GM12878 (cell line): ENCODE measurements at regions not wholly inside any gene's neighbourhood (a gene's known extent, or its start where the extent isn't known, plus 50 kb on each side); places are given as distances from the start of the nearest gene placed in this dataset.

Source experiments
- ATAC-seq: fragments of 200-7000 bp; cut with Tn5 transposase; 3 replicates; pipeline ENCODE4 v1.9.1; 2020; ENCODE audit warnings: mild to moderate bottlenecking, moderate library complexity
- BruUV-seq: library from RNA; stranded (reverse); fragments of 400-500 nt; replicated peaks from 2 replicates; lab custom pipeline; 2021; lab: Mats Ljungman, UMichigan
- CTCF ChIA-PET: fragments of 300-600 bp; sonication (Branson Sonifier 250); formaldehyde crosslinking; extraction: SDS; loops from one replicate; lab custom pipeline; 2021; ENCODE audit warnings: inconsistent platforms; lab: Yijun Ruan, JAX
- POLR2A ChIA-PET: fragments of 350-600 bp; formaldehyde crosslinking; extraction: SDS; loops from one replicate; lab custom pipeline; 2021; ENCODE audit warnings: inconsistent platforms; lab: Charles Lee
- RAD21 ChIA-PET: fragments of 300-600 bp; sonication (Branson Sonifier 250); formaldehyde crosslinking; loops from one replicate; lab custom pipeline; 2023; ENCODE audit warnings: antibody characterized with exemption; ENCODE audit not compliant: unreplicated experiment; lab: Charles Lee
- SMC1A ChIA-PET: fragments of 300-600 bp; sonication (Branson Sonifier 250); formaldehyde crosslinking; loops from one replicate; lab custom pipeline; 2023; ENCODE audit not compliant: unreplicated experiment, uncharacterized antibody; lab: Charles Lee
- DNase-seq: peaks from one replicate; pipeline ENCODE4 v3.0.0-alpha.2; 2011; ENCODE audit warnings: low read depth, low spot score
- FAIRE-seq: peaks from 3 replicates; lab custom pipeline; 2011; peaks lifted over from hg19 to GRCh38; lab: Jason Lieb, UNC
- H2AFZ ChIP-seq: 2 replicates; pipeline ENCODE4 v1.6.0; 2011; ENCODE audit warnings: low read depth, low read length, control low read depth; ENCODE audit not compliant: control insufficient read depth
- H3K27ac ChIP-seq: 2 replicates; pipeline ENCODE4 v1.5.1; 2011; ENCODE audit warnings: control low read depth; ENCODE audit not compliant: control insufficient read depth, insufficient read depth
- H3K27me3 ChIP-seq, 2 experiments: replicated peaks in 1 of 2; 2 replicates each; pipeline versions ENCODE4 v1.6.0 to v1.6.1; 2011; ENCODE audit warnings: low read length in 1 of 2; ENCODE audit not compliant: control insufficient read depth in 2 of 2, insufficient read depth in 2 of 2
- H3K36me3 ChIP-seq, 2 experiments: 2 replicates each; pipeline ENCODE4 v1.5.1; 2011; ENCODE audit warnings: low read length in 1 of 2; ENCODE audit not compliant: control insufficient read depth in 2 of 2, insufficient read depth in 2 of 2
- H3K4me1 ChIP-seq: 2 replicates; pipeline ENCODE4 v1.6.1; 2011; ENCODE audit warnings: mild to moderate bottlenecking, low read length, moderate library complexity, mixed read lengths; ENCODE audit not compliant: control insufficient read depth, insufficient read depth
- H3K4me2 ChIP-seq: 2 replicates; pipeline ENCODE4 v1.6.0; 2011; ENCODE audit warnings: control low read depth; ENCODE audit not compliant: control insufficient read depth, insufficient read depth
- H3K4me3 ChIP-seq: fragments of 200-600 bp; sonication (generic); 2 replicates; pipeline ENCODE4 v1.5.1; 2016
- H3K79me2 ChIP-seq: 2 replicates; pipeline ENCODE4 v1.6.0; 2011; ENCODE audit warnings: low read length; ENCODE audit not compliant: control insufficient read depth, insufficient read depth
- H3K9ac ChIP-seq: 2 replicates; pipeline ENCODE4 v1.8.0; 2011; ENCODE audit warnings: low read length, control low read depth, mixed read lengths; ENCODE audit not compliant: control insufficient read depth, insufficient read depth
- H3K9me3 ChIP-seq: replicated peaks from 3 replicates; pipeline ENCODE4 v1.5.1; 2011; ENCODE audit warnings: mild to moderate bottlenecking, low read length; ENCODE audit not compliant: control insufficient read depth, insufficient read depth
- H4K20me1 ChIP-seq: 2 replicates; pipeline ENCODE4 v1.6.0; 2011; ENCODE audit not compliant: control insufficient read depth, insufficient read depth
- ATF7 ChIP-seq: fragments of 450-650 bp; IDR thresholded peaks from 2 replicates; pipeline ENCODE4 v1.6.1; 2016; ENCODE audit warnings: low read depth, mild to moderate bottlenecking
- BHLHE40 ChIP-seq, 2 experiments: fragments of 450-650 bp in 1 of 2; IDR thresholded peaks; 2 replicates each; pipeline ENCODE4 v1.6.1; 2011 to 2017; ENCODE audit warnings: low read depth in 2 of 2, borderline replicate concordance in 1 of 2, improper control_type of control experiment in 1 of 2, low read length in 1 of 2, mild to moderate bottlenecking in 1 of 2
- CBX3 ChIP-seq: fragments of 200-600 bp; sonication (generic); IDR thresholded peaks from 2 replicates; pipeline ENCODE4 v1.6.1; 2016; ENCODE audit warnings: low read depth, borderline replicate concordance
- DPF2 ChIP-seq: fragments of 450-650 bp; IDR thresholded peaks from 2 replicates; pipeline ENCODE4 v1.6.1; 2017; ENCODE audit warnings: mild to moderate bottlenecking
- ETV6 ChIP-seq, 2 experiments: fragments of 450-650 bp in 1 of 2; IDR thresholded peaks in 1 of 2; conservative IDR thresholded peaks in 1 of 2; 2 replicates each; pipeline ENCODE4 v1.6.1; 2014; ENCODE audit warnings: antibody characterized with exemption in 1 of 2, borderline replicate concordance in 1 of 2, low read depth in 1 of 2, mild to moderate bottlenecking in 1 of 2, moderate library complexity in 1 of 2
- IKZF1 ChIP-seq: fragments of 450-650 bp; conservative IDR thresholded peaks from 2 replicates; pipeline ENCODE4 v1.6.1; 2017; ENCODE audit warnings: antibody characterized with exemption, mild to moderate bottlenecking
- KLF5 ChIP-seq: fragments of 450-650 bp; IDR thresholded peaks from 2 replicates; pipeline ENCODE4 v1.6.1; 2014; ENCODE audit warnings: mild to moderate bottlenecking; ENCODE audit not compliant: partially characterized antibody
- NFYB ChIP-seq: IDR thresholded peaks from 2 replicates; pipeline ENCODE4 v1.6.1; 2011; ENCODE audit warnings: low read depth, mild to moderate bottlenecking, low read length, improper control_type of control experiment, moderate library complexity; ENCODE audit not compliant: insufficient read depth
- PBX3 ChIP-seq: IDR thresholded peaks from 2 replicates; pipeline ENCODE4 v1.6.1; 2011; ENCODE audit warnings: mild to moderate bottlenecking, low read depth, low read length, moderate library complexity; ENCODE audit not compliant: insufficient replicate concordance
- PKNOX1 ChIP-seq: fragments of 450-650 bp; IDR thresholded peaks from 2 replicates; pipeline ENCODE4 v1.6.1; 2016; ENCODE audit warnings: mild to moderate bottlenecking
- USF2 ChIP-seq: IDR thresholded peaks from 2 replicates; pipeline ENCODE4 v1.6.1; 2011; ENCODE audit warnings: low read depth, low read length, improper control_type of control experiment, borderline replicate concordance
- ZNF207 ChIP-seq: fragments of 450-650 bp; IDR thresholded peaks from 2 replicates; pipeline ENCODE4 v1.6.1; 2014; ENCODE audit warnings: antibody characterized with exemption, mild to moderate bottlenecking, borderline replicate concordance
- ZNF274 ChIP-seq: IDR thresholded peaks from one replicate; pipeline ENCODE4 v1.8.0; 2011; ENCODE audit not compliant: insufficient read length, insufficient read depth
- ZNF384 ChIP-seq: IDR thresholded peaks from 2 replicates; pipeline ENCODE4 v1.6.1; 2012; ENCODE audit warnings: low read depth, mild to moderate bottlenecking, low read length, improper control_type of control experiment, borderline replicate concordance
- in situ Hi-C: fragments of 300-500 bp; cut with MboI; formaldehyde crosslinking; loops from 9 replicates; pipeline ENCODE4 v1.14.3; 2018; ENCODE audit warnings: mixed read lengths
- intact Hi-C: fragments of 100-400 bp; cut with micrococcal nuclease; formaldehyde crosslinking; loops from one replicate; pipeline ENCODE4 v1.14.2; 2022; ENCODE audit not compliant: unreplicated experiment

- no peaks in the 10 kb centered on the region for H4K20me1 ChIP-seq
- no peak overlapping the region for H3K4me2 ChIP-seq
- TF ChIP-seq ZNF207 (no peak), KLF5 (no peak)
- no peak overlapping the region for H3K4me3 ChIP-seq
- no peak overlapping the region for H2AFZ ChIP-seq
- DNase-seq = no peak
- CTCF ChIA-PET = no interaction called here
- SMC1A ChIA-PET = no interaction called here
- intact Hi-C loops = no loop called here
- BruUV-seq = no TSS peak
- H3K27me3 ChIP-seq = no peaks in the 10 kb centered on the region
- no peaks in the 10 kb centered on the region for H3K36me3 ChIP-seq
- RAD21 ChIA-PET = no interaction called here
- ATAC-seq = no peak
- FAIRE-seq = no peak
- no peaks in the 10 kb centered on the region for H3K9me3 ChIP-seq
- H3K27ac ChIP-seq = no peak overlapping the region
- H3K4me1 ChIP-seq = no peaks in the 10 kb centered on the region
- in situ Hi-C loops = no loop called here
- POLR2A ChIA-PET = no interaction called here
- no peaks in the 10 kb centered on the region for H3K79me2 ChIP-seq
- H3K9ac ChIP-seq = no peak overlapping the region
Observed at GRCh38 chr13:50425772-50426171, 410.5 kb downstream of the KCNRG start.

GRCh38 chr13:50426927-50427326, 411.7 kb downstream of the KCNRG start:
- ChIA-PET POLR2A (no interaction called here), CTCF (no interaction called here), RAD21 (no interaction called here), SMC1A (interaction anchor here (0.5 kb wide), 1 partner anchor 418 kb away, joined by 3 read pairs; no protein-coding TSS in a partner anchor)
- Histone ChIP-seq H3K4me1 (no peaks in the 10 kb centered on the region), H3K9me3 (no peaks in the 10 kb centered on the region), H3K4me2 (no peak overlapping the region), H3K9ac (no peak overlapping the region), H3K27ac (no peak overlapping the region), H4K20me1 (no peaks in the 10 kb centered on the region), H3K36me3 (no peaks in the 10 kb centered on the region), H3K4me3 (no peak overlapping the region), H3K27me3 (no peaks in the 10 kb centered on the region), H3K79me2 (no peaks in the 10 kb centered on the region), H2AFZ (no peak overlapping the region)
- ATAC-seq = no peak
- DNase-seq = no peak
- intact Hi-C loops = no loop called here
- FAIRE-seq = no peak
- BruUV-seq = no TSS peak
- in situ Hi-C loops = no loop called here
- TF ChIP-seq PKNOX1 (no peak), DPF2 (no peak), ETV6 (conservative IDR thresholded peaks at IDR 0.05 in 1 of 2, IDR thresholded peaks at IDR 0.05 in 1 of 2; ENCODE audit: borderline replicate concordance in 1 of 2, low read depth in 1 of 2) (no peak), ZNF384 (no peak), PBX3 (no peak), BHLHE40 (IDR thresholded peaks at IDR 0.05; ENCODE audit: borderline replicate concordance in 1 of 2, low read depth in 2 of 2, low read length in 1 of 2) (no peak), NFYB (no peak), ZNF274 (no peak), CBX3 (no peak), IKZF1 (no peak), ATF7 (no peak), USF2 (no peak)
